ENCODE measurements at regions not wholly inside any gene's neighbourhood (a gene's known extent, or its start where the extent isn't known, plus 50 kb on each side); places are given as distances from the start of the nearest gene placed in this dataset.
"Not testable (repeated sequence)": the region's sequence is repeated elsewhere in the genome, so short reads cannot be mapped to it uniquely, and the experiment has no call there.

- intact Hi-C loops (cut with DNase I), result no loop called here
- no peak for ATAC-seq
- DNase-seq (ENCODE audit: low spot score), result no peak
Observed at GRCh38 chr9:80520231-80520630, 948.5 kb downstream of the TLE4 start.

- no peak for ATAC-seq
- intact Hi-C loops (cut with DNase I), result no loop called here
- DNase-seq (ENCODE audit: low spot score), result no peak
Observed at GRCh38 chr9:80518441-80518840, 946.7 kb downstream of the TLE4 start.

GRCh38 chr9:80516679-80517078 is 944.9 kb downstream of the TLE4 start:
- DNase-seq (ENCODE audit: low spot score) (no peak), ATAC-seq (no peak)
- intact Hi-C loops (cut with DNase I), result no loop called here

- no peak for ATAC-seq
- intact Hi-C loops (cut with DNase I), result no loop called here
- no peak for DNase-seq (ENCODE audit: low spot score)
Observed at GRCh38 chr9:80509358-80509757, 937.6 kb downstream of the TLE4 start.

GRCh38 chr9:80507611-80508010 is 935.8 kb downstream of the TLE4 start:
- intact Hi-C loops (cut with DNase I), result no loop called here
- DNase-seq (ENCODE audit: low spot score) (no peak), ATAC-seq (no peak)

GRCh38 chr9:80504601-80505230 is 933.0 kb downstream of the TLE4 start:
- no peak for DNase-seq (ENCODE audit: low spot score)
- intact Hi-C loops (cut with DNase I), result no loop called here
- ATAC-seq, result no peak

GRCh38 chr9:80503671-80504281 is 932.0 kb downstream of the TLE4 start:
- intact Hi-C loops (cut with DNase I), result no loop called here
- ATAC-seq (no peak), DNase-seq (ENCODE audit: low spot score) (no peak)

- intact Hi-C loops (cut with DNase I), result no loop called here
Observed at GRCh38 chr9:80502306-80502705, 930.5 kb downstream of the TLE4 start.

GRCh38 chr9:80501635-80502034 is 929.9 kb downstream of the TLE4 start:
- ATAC-seq (no peak), DNase-seq (ENCODE audit: low spot score) (no peak)
- intact Hi-C loops (cut with DNase I), result no loop called here

More at GRCh38 chr9:80502306-80502705, 930.5 kb downstream of the TLE4 start:
- no peak for ATAC-seq
- DNase-seq (ENCODE audit: low spot score), result no peak

- no peak for DNase-seq (ENCODE audit: low spot score)
- intact Hi-C loops (cut with DNase I), result no loop called here
- ATAC-seq, result no peak
Observed at GRCh38 chr9:80500300-80500699, 928.5 kb downstream of the TLE4 start.

GRCh38 chr9:80498001-80498555 is 926.3 kb downstream of the TLE4 start:
- ATAC-seq, result no peak
- no peak for DNase-seq (ENCODE audit: low spot score)
- intact Hi-C loops (cut with DNase I), result no loop called here

GRCh38 chr9:80496901-80497556 is 925.3 kb downstream of the TLE4 start:
- ATAC-seq (no peak), DNase-seq (ENCODE audit: low spot score) (no peak)
- intact Hi-C loops (cut with DNase I), result no loop called here

- ATAC-seq (no peak), DNase-seq (ENCODE audit: low spot score) (no peak)
- intact Hi-C loops (cut with DNase I), result no loop called here
Observed at GRCh38 chr9:80493258-80493657, 921.5 kb downstream of the TLE4 start.

GRCh38 chr9:80492221-80492620 is 920.5 kb downstream of the TLE4 start:
- DNase-seq (ENCODE audit: low spot score), result no peak
- intact Hi-C loops (cut with DNase I), result no loop called here
- no peak for ATAC-seq

GRCh38 chr9:80491086-80491696 is 919.4 kb downstream of the TLE4 start:
- ATAC-seq, result no peak
- intact Hi-C loops (cut with DNase I), result no loop called here
- DNase-seq (ENCODE audit: low spot score), result no peak

- intact Hi-C loops (cut with DNase I), result no loop called here
- no peak for DNase-seq (ENCODE audit: low spot score)
- no peak for ATAC-seq
Observed at GRCh38 chr9:80489329-80489728, 917.6 kb downstream of the TLE4 start.

GRCh38 chr9:80485420-80486250 is 913.9 kb downstream of the TLE4 start:
- no peak for DNase-seq (ENCODE audit: low spot score)
- intact Hi-C loops (cut with DNase I), result no loop called here
- ATAC-seq, result no peak

- DNase-seq (ENCODE audit: low spot score); ATAC-seq; intact Hi-C loops (cut with DNase I): not testable (repeated sequence)
Observed at GRCh38 chr9:80482251-80482650, 910.5 kb downstream of the TLE4 start.

- DNase-seq (ENCODE audit: low spot score), result no peak
- ATAC-seq, result no peak
- intact Hi-C loops (cut with DNase I), result no loop called here
Observed at GRCh38 chr9:80467632-80468031, 895.9 kb downstream of the TLE4 start.
